Suprapubic skin (tissue), 4 donors: ENCODE measurements at regions not wholly inside any gene's neighbourhood (a gene's known extent, or its start where the extent isn't known, plus 50 kb on each side); places are given as distances from the start of the nearest gene placed in this dataset.

Experiments used
- DNase-seq, 2 donors: peaks; one replicate each; pipeline ENCODE4 v3.0.0-alpha.2; 2019; ENCODE audit warnings: low spot score in 2 of 2
- H3K27ac ChIP-seq: fragments of 200-600 bp; sonication (generic); one replicate; pipeline ENCODE4 v1.5.1; 2019
- H3K27me3 ChIP-seq: fragments of 200-600 bp; sonication (generic); one replicate; pipeline ENCODE4 v1.5.1; 2019
- H3K36me3 ChIP-seq: fragments of 200-600 bp; sonication (generic); one replicate; pipeline ENCODE4 v1.5.1; 2019
- H3K4me1 ChIP-seq: fragments of 200-600 bp; sonication (generic); one replicate; pipeline ENCODE4 v1.5.1; 2019
- H3K4me3 ChIP-seq: fragments of 200-600 bp; sonication (generic); one replicate; pipeline ENCODE4 v1.5.1; 2019; ENCODE audit warnings: mild to moderate bottlenecking
- H3K9me3 ChIP-seq: fragments of 200-600 bp; sonication (generic); one replicate; pipeline ENCODE4 v1.5.1; 2019
- CTCF ChIP-seq, 2 donors: fragments of 200-600 bp in 1 of 2; fragments of 450-650 bp in 1 of 2; sonication (generic) in 1 of 2; IDR thresholded peaks; one replicate each; pipeline ENCODE4 v1.5.1; 2016 to 2019; ENCODE audit warnings: antibody characterized with exemption in 2 of 2, mild to moderate bottlenecking in 1 of 2, moderate library complexity in 1 of 2
- EP300 ChIP-seq: sonication (generic); formaldehyde crosslinking; IDR thresholded peaks from one replicate; pipeline ENCODE4 v1.6.1; 2017; ENCODE audit warnings: antibody characterized with exemption
- POLR2A ChIP-seq, 2 donors: fragments of 450-650 bp; IDR thresholded peaks; one replicate each; pipeline ENCODE4 v1.6.1; 2017; ENCODE audit warnings: antibody characterized with exemption in 2 of 2, mild to moderate bottlenecking in 2 of 2, moderate library complexity in 2 of 2
- POLR2AphosphoS5 ChIP-seq, 3 donors: sonication (generic); formaldehyde crosslinking; IDR thresholded peaks; one replicate each; pipeline ENCODE4 v1.6.1; 2017; ENCODE audit warnings: antibody characterized with exemption in 3 of 3
- WGBS: methylation state at CpG from one replicate; pipeline ENCODE4 v1.1.5; 2018; 5-methylcytosine and 5-hydroxymethylcytosine counted together

- H3K9me3 ChIP-seq: no peaks in the 10 kb centered on the region
- H3K27me3 ChIP-seq: no peaks in the 10 kb centered on the region
- peaks cover 5% of the 10 kb centered on the region for H3K4me1 ChIP-seq
- TF ChIP-seq EP300 (no peak), CTCF (IDR thresholded peaks at IDR 0.05) (no peak), POLR2A (IDR thresholded peaks at IDR 0.05) (no peak)
- no peak overlapping the region for H3K4me3 ChIP-seq
- H3K27ac ChIP-seq: no peak overlapping the region
- DNase-seq: no peak
- 52% methylated on average over 2 of the region's 2 CpGs for WGBS
- H3K36me3 ChIP-seq: no peaks in the 10 kb centered on the region
These were observed 227.2 kb downstream of the SQOR start for GRCh38 chr15:45862034-45862433.

GRCh38 chr15:45863881-45864580 lies 229.2 kb downstream of the SQOR start:
- 57% methylated on average over 2 of the region's 2 CpGs for WGBS
- Histone ChIP-seq H3K4me3 (no peak overlapping the region), H3K4me1 (peaks cover 5% of the 10 kb centered on the region), H3K36me3 (no peaks in the 10 kb centered on the region), H3K27ac (no peak overlapping the region), H3K27me3 (no peaks in the 10 kb centered on the region), H3K9me3 (no peaks in the 10 kb centered on the region)
- DNase-seq: no peak
- no peak for TF ChIP-seq POLR2A (IDR thresholded peaks at IDR 0.05)
- TF ChIP-seq CTCF (IDR thresholded peaks at IDR 0.05): no peak
- no peak for TF ChIP-seq POLR2AphosphoS5 (IDR thresholded peaks at IDR 0.05)
- TF ChIP-seq EP300: no peak

- Histone ChIP-seq H3K36me3 (no peaks in the 10 kb centered on the region), H3K4me3 (no peak overlapping the region), H3K9me3 (no peaks in the 10 kb centered on the region), H3K27ac (no peak overlapping the region), H3K27me3 (no peaks in the 10 kb centered on the region), H3K4me1 (peaks cover 10% of the 10 kb centered on the region)
- WGBS: 54% methylated on average over 3 of the region's 3 CpGs
- DNase-seq: no peak
- TF ChIP-seq POLR2AphosphoS5 (IDR thresholded peaks at IDR 0.05): no peak
- no peak for TF ChIP-seq EP300
- no peak for TF ChIP-seq POLR2A (IDR thresholded peaks at IDR 0.05)
- TF ChIP-seq CTCF (IDR thresholded peaks at IDR 0.05): no peak
These were observed 231.8 kb downstream of the SQOR start for GRCh38 chr15:45866616-45867015.

GRCh38 chr15:45867281-45867680 lies 232.5 kb downstream of the SQOR start:
- DNase-seq: no peak
- no peak overlapping the region for H3K27ac ChIP-seq
- no peak for TF ChIP-seq EP300
- TF ChIP-seq POLR2AphosphoS5 (IDR thresholded peaks at IDR 0.05): no peak
- no peak for TF ChIP-seq CTCF (IDR thresholded peaks at IDR 0.05)
- no peak for TF ChIP-seq POLR2A (IDR thresholded peaks at IDR 0.05)
- H3K36me3 ChIP-seq: no peaks in the 10 kb centered on the region
- no peaks in the 10 kb centered on the region for H3K27me3 ChIP-seq
- no peak overlapping the region for H3K4me3 ChIP-seq
- peaks cover 10% of the 10 kb centered on the region for H3K4me1 ChIP-seq
- no peaks in the 10 kb centered on the region for H3K9me3 ChIP-seq

- TF ChIP-seq POLR2A (IDR thresholded peaks at IDR 0.05): no peak
- TF ChIP-seq EP300: no peak
- TF ChIP-seq CTCF (IDR thresholded peaks at IDR 0.05): no peak
- no peak for TF ChIP-seq POLR2AphosphoS5 (IDR thresholded peaks at IDR 0.05)
- peaks cover 10% of the 10 kb centered on the region for H3K4me1 ChIP-seq
- H3K9me3 ChIP-seq: no peaks in the 10 kb centered on the region
- no peaks in the 10 kb centered on the region for H3K27me3 ChIP-seq
- 82% methylated on average over 2 of the region's 2 CpGs for WGBS
- H3K4me3 ChIP-seq: no peak overlapping the region
- no peaks in the 10 kb centered on the region for H3K36me3 ChIP-seq
- H3K27ac ChIP-seq: no peak overlapping the region
- no peak for DNase-seq
These were observed 233.4 kb downstream of the SQOR start for GRCh38 chr15:45868109-45868691.
